ENCODE measurements at regions not wholly inside any gene's neighbourhood (a gene's known extent, or its start where the extent isn't known, plus 50 kb on each side); places are given as distances from the start of the nearest gene placed in this dataset.

DNA sequence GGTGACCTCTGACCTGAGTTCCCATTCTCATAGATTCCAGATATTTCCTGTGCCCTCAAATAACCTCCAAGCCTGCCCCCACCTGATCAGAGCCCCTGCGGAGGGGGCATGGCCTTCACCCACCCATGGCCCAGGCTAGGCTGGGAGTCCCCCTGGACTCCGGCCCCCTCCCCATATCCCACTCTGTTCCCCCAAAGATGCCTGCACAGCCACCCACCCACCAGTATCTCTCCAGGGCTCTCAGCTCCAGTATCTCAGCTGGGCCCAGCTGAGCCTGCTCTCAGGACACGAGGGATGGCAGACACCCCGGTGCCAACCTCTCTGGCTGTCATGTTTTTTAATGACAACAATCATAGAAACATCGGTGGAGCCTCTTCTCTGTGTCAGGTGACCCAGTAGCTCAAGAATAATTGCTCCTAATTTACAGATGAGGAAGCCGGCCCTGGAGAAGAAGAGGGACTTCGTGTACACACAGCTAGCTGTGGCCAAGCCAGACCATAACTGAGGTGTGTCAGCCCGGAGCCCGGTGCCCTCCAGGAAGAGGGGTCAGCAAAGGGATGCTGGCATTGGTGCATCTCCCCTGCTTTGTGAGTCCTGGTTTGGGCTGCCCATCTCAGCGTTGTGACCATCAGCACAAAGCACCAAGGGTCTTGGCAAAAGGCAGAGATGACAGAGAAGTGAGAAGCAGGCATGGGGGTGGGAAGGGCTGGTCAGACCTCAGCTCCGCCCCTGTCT lies 84.4 kb downstream of the SDC1 start:
- TF ChIP-seq, protein P1, sequence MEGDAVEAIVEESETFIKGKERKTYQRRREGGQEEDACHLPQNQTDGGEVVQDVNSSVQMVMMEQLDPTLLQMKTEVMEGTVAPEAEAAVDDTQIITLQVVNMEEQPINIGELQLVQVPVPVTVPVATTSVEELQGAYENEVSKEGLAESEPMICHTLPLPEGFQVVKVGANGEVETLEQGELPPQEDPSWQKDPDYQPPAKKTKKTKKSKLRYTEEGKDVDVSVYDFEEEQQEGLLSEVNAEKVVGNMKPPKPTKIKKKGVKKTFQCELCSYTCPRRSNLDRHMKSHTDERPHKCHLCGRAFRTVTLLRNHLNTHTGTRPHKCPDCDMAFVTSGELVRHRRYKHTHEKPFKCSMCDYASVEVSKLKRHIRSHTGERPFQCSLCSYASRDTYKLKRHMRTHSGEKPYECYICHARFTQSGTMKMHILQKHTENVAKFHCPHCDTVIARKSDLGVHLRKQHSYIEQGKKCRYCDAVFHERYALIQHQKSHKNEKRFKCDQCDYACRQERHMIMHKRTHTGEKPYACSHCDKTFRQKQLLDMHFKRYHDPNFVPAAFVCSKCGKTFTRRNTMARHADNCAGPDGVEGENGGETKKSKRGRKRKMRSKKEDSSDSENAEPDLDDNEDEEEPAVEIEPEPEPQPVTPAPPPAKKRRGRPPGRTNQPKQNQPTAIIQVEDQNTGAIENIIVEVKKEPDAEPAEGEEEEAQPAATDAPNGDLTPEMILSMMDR (conservative IDR thresholded peaks at IDR 0.05; ENCODE audit: low read depth, low read length): no peak

DNA sequence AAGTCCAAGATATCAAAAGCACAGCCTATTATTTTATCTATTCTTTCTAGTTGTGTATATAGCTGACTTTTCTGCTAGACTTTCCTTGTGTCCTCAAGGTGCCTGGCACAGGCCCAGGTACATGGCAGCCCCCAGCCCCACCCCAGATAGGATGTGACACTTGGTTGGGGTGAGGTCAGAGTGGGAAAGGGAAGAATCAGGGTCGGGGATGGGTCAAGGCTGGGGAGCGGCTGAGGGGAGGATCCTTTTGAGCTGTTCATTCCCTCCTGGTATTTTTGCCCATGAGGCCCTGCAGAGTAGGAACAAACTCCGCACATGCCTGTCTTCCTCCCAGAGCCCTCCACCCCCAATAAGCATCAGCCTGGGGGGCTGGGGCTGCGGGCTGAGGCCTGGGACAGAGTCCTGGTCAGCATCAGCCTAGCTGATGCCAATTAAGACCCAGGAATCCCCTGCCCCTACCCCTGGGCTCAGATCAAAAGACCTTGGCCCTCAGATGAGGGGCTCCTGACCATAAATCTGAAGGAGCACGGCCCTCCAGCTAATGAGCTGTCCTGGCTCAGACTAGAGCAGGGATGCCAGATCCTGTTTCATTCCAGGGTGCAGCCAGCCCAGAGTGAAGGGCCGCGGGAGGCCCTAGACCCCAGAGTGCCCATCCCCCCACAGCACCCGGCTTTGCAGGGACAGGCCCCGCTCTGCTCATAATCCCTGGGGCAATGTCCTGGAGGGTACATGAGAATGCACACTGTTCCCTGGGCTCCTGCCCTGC lies 85.3 kb downstream of the SDC1 start:
- no peak for DNase-seq (ENCODE audit: low read depth)
- TF ChIP-seq, protein P1 (conservative IDR thresholded peaks at IDR 0.05; ENCODE audit: low read depth, low read length): no peak
- H3K4me3 ChIP-seq (ENCODE audit: low read depth, low read length): no peak overlapping the region

More for the DNA sequence above, 84.4 kb downstream of the SDC1 start:
- H3K4me3 ChIP-seq (ENCODE audit: low read depth, low read length): no peak overlapping the region
- no peak for DNase-seq (ENCODE audit: low read depth)

DNA sequence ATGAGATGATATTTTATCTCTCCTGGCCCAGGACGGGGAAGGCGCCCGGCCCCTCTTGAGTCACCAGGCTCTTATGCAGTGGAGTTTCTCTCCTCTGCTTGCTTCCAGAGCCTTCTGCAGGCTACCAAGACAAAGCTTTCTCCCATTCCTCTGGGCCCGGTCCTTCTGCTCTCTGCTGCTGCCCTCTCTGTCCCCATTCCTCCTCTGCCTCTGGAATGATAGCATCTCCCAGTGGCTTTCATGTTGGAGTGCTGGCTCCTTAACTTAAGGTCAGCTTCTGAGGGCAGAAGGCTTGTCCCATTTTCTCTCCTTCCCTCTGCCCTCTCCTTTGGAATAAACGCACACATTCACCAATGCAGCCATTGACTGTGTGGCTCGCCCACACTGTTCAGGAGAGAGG lies 86.2 kb downstream of the SDC1 start:
- TF ChIP-seq, protein P1 (conservative IDR thresholded peaks at IDR 0.05; ENCODE audit: low read depth, low read length): no peak
- no peak for DNase-seq (ENCODE audit: low read depth)
- no peak overlapping the region for H3K4me3 ChIP-seq (ENCODE audit: low read depth, low read length)

DNA sequence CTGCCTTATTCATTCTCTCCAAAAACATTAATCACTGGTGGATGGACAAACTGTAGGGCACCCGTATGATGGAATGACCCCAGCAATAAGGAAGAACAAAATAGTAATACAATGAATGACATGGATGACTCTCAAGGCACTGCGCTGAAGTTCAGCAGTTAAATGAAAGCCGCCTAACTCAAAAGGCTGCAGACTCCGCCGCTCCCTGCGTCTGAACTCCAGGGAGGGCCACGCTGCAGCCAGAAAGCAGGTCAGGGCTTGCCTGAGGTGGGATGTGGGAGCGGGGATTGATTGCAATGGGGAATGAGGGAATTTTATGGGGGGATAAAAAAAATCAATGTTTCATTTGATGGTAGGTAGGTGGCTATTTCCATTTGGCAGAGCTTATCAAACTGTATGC lies 86.5 kb upstream of the LAPTM4A start:
- TF ChIP-seq, protein P1 (conservative IDR thresholded peaks at IDR 0.05; ENCODE audit: low read depth, low read length): no peak
- no peak for DNase-seq (ENCODE audit: low read depth)
- no peak overlapping the region for H3K4me3 ChIP-seq (ENCODE audit: low read depth, low read length)

DNA sequence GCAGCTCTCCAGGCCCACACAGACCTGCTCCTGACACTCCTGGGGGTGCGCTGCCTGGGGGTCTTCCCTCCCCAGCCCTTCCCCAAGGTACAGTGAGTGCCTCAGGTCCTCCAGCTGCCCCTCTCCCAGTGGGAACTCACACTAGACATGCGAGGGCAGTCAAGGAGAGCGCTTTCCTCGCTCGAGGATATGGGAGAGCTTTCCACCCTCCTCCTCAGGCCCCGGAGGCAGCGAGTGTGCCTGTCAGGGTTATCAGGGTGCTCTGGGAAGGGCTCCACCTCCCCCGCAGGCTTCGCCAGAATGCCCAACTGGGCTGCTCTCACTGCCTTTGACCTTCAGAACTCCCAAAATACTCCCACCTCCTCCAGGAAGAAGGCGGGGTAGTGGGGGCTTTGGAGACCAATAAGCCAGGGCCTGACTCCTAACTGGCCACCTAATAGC lies 85.7 kb upstream of the LAPTM4A start:
- no peak overlapping the region for H3K4me3 ChIP-seq (ENCODE audit: low read depth, low read length)
- TF ChIP-seq, protein P1 (conservative IDR thresholded peaks at IDR 0.05; ENCODE audit: low read depth, low read length): no peak

DNA sequence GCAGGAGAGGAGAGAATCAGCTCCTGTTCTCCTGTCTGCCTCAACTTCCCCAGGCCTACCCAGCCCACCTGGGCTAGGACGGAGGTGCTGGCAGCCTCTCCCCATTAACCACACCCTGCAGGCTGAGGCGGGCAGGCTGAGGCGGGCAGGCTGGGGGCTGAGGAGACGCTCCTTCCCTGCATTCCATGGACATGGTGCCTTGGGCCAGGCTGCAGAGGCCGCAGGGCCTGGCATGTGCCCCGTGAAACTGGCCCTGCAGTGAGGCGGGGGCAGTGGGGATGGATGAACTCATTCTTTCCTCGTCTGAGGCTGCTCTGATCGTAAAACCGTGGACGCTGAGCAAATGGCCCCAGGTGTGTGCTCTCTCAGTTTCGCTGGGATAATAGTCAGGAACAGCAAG lies 84.7 kb upstream of the LAPTM4A start:
- TF ChIP-seq, protein P1 (conservative IDR thresholded peaks at IDR 0.05; ENCODE audit: low read depth, low read length): no peak
- DNase-seq (ENCODE audit: low read depth): no peak
- no peak overlapping the region for H3K4me3 ChIP-seq (ENCODE audit: low read depth, low read length)

More for the DNA sequence above, 85.7 kb upstream of the LAPTM4A start:
- no peak for DNase-seq (ENCODE audit: low read depth)
